Endothelial cell of umbilical vein (primary cell): ENCODE measurements at regions not wholly inside any gene's neighbourhood (a gene's known extent, or its start where the extent isn't known, plus 50 kb on each side); places are given as distances from the start of the nearest gene placed in this dataset.

Source experiments
- BruUV-seq: library from RNA; stranded (reverse); fragments of 400-500 nt; replicated peaks from 2 replicates; lab custom pipeline; 2021; lab: Mats Ljungman, UMichigan
- CTCF ChIA-PET: fragments of 300-600, 350-600 bp; sonication (Branson Sonifier 250); formaldehyde crosslinking; loops from one replicate; lab custom pipeline; 2021; ENCODE audit warnings: antibody characterized with exemption, inconsistent platforms; lab: Charles Lee
- POLR2A ChIA-PET: fragments of 300-600, 350-600 bp; sonication (Branson Sonifier 250); formaldehyde crosslinking; loops from one replicate; lab custom pipeline; 2021; ENCODE audit warnings: antibody characterized with exemption, inconsistent platforms; lab: Charles Lee
- DNase-seq: peaks from one replicate; pipeline ENCODE4 v3.0.0-alpha.2; 2011; ENCODE audit warnings: low read depth, low spot score
- FAIRE-seq: peaks from 2 replicates; lab custom pipeline; 2011; peaks lifted over from hg19 to GRCh38; lab: Jason Lieb, UNC
- H2AFZ ChIP-seq: 2 replicates; pipeline ENCODE4 v1.6.0; 2012; ENCODE audit warnings: low read depth, low read length, control low read depth, inconsistent platforms
- H3K27ac ChIP-seq: 2 replicates; pipeline ENCODE4 v1.5.1; 2011; ENCODE audit warnings: low read depth, mild to moderate bottlenecking, control low read depth, low read length, moderate library complexity; ENCODE audit not compliant: insufficient read depth
- H3K27me3 ChIP-seq, 2 experiments: 2 replicates each; pipeline versions ENCODE4 v1.6.0 to v1.6.1; 2011; ENCODE audit warnings: low read length in 2 of 2, mixed read lengths in 1 of 2; ENCODE audit not compliant: control insufficient read depth in 2 of 2, insufficient read depth in 2 of 2
- H3K36me3 ChIP-seq, 2 experiments: 2 replicates in 1 of 2; 3 replicates in 1 of 2; pipeline ENCODE4 v1.5.1; 2011; ENCODE audit warnings: low read length in 2 of 2, mild to moderate bottlenecking in 1 of 2, moderate library complexity in 1 of 2; ENCODE audit not compliant: control insufficient read depth in 2 of 2, insufficient read depth in 2 of 2; ENCODE audit errors: extremely low read depth in 1 of 2
- H3K4me1 ChIP-seq: 3 replicates; pipeline ENCODE4 v1.5.1; 2011; ENCODE audit warnings: mild to moderate bottlenecking, low read length; ENCODE audit not compliant: control insufficient read depth, insufficient read depth; ENCODE audit errors: extremely low read depth
- H3K4me2 ChIP-seq: 2 replicates; pipeline ENCODE4 v1.6.1; 2011; ENCODE audit warnings: low read length, control low read depth, mixed read lengths; ENCODE audit not compliant: insufficient read depth
- H3K4me3 ChIP-seq, 3 experiments: fragments of 200-600 bp in 1 of 3; sonication (generic), shearing (Covaris generic) in 1 of 3; replicated peaks in 1 of 3; 2 replicates each; pipeline ENCODE4 v1.5.1; 2011 to 2016; ENCODE audit warnings: control low read depth in 3 of 3, low read length in 3 of 3, mild to moderate bottlenecking in 2 of 3, inconsistent platforms in 1 of 3, low read depth in 1 of 3, moderate library complexity in 1 of 3; ENCODE audit not compliant: insufficient read depth in 1 of 3
- H3K79me2 ChIP-seq: 2 replicates; pipeline ENCODE4 v1.6.0; 2012; ENCODE audit warnings: low read length, inconsistent platforms; ENCODE audit not compliant: control insufficient read depth, insufficient read depth
- H3K9ac ChIP-seq: replicated peaks from 2 replicates; pipeline ENCODE3; 2011; ENCODE audit warnings: low read length, control low read depth; ENCODE audit not compliant: insufficient read depth; ENCODE audit errors: extremely low read depth
- H3K9me1 ChIP-seq: replicated peaks from 3 replicates; pipeline ENCODE4 v1.6.0; 2011; ENCODE audit warnings: mild to moderate bottlenecking, low read length; ENCODE audit not compliant: control insufficient read depth, insufficient read depth; ENCODE audit errors: extremely low read depth
- H3K9me3 ChIP-seq: replicated peaks from 2 replicates; pipeline ENCODE4 v1.5.1; 2012; ENCODE audit warnings: low read length, inconsistent platforms; ENCODE audit not compliant: control insufficient read depth, insufficient read depth
- H4K20me1 ChIP-seq: replicated peaks from 2 replicates; pipeline ENCODE3; 2011; ENCODE audit warnings: mild to moderate bottlenecking, low read length; ENCODE audit not compliant: control insufficient read depth, insufficient read depth; ENCODE audit errors: extremely low read depth
- CTCF ChIP-seq, 2 donors: IDR thresholded peaks; 1 replicate in 1 of 2; 2 replicates in 1 of 2; pipeline ENCODE4 v1.5.1; 2011; ENCODE audit warnings: low read length in 2 of 2, mild to moderate bottlenecking in 2 of 2, moderate library complexity in 2 of 2, control low read depth in 1 of 2, inconsistent platforms in 1 of 2, low read depth in 1 of 2; ENCODE audit not compliant: insufficient read depth in 1 of 2; ENCODE audit errors: extremely low read depth in 1 of 2
- EZH2 ChIP-seq: IDR thresholded peaks from 2 replicates; pipeline ENCODE4 v1.6.1; 2012; ENCODE audit warnings: borderline replicate concordance, low read depth, mild to moderate bottlenecking, moderate library complexity, low read length, inconsistent platforms; ENCODE audit not compliant: severe bottlenecking
- FOS ChIP-seq: IDR thresholded peaks from 2 replicates; pipeline ENCODE4 v1.6.1; 2011; ENCODE audit warnings: mild to moderate bottlenecking, low read length, moderate library complexity, borderline replicate concordance; ENCODE audit not compliant: insufficient read depth
- GATA2 ChIP-seq: IDR thresholded peaks from 2 replicates; pipeline ENCODE4 v1.7.0; 2011; ENCODE audit warnings: low read depth, mild to moderate bottlenecking, moderate library complexity, mixed read lengths, low read length; ENCODE audit not compliant: insufficient read length, insufficient read depth
- JUN ChIP-seq: IDR thresholded peaks from 2 replicates; pipeline ENCODE4 v1.6.1; 2011; ENCODE audit warnings: borderline replicate concordance, low read depth; ENCODE audit not compliant: insufficient read length, insufficient read depth
- MAX ChIP-seq: IDR thresholded peaks from 2 replicates; pipeline ENCODE4 v1.6.1; 2011; ENCODE audit not compliant: insufficient read depth, insufficient read length
- MYC ChIP-seq: IDR thresholded peaks from one replicate; pipeline ENCODE4 v1.6.1; 2011; ENCODE audit warnings: mild to moderate bottlenecking, low read depth, low read length
- POLR2A ChIP-seq: IDR thresholded peaks from 2 replicates; pipeline ENCODE4 v1.6.1; 2012; ENCODE audit warnings: low read depth, mild to moderate bottlenecking, control low read depth, low read length
- POLR2AphosphoS5 ChIP-seq: IDR thresholded peaks from 2 replicates; pipeline ENCODE4 v1.6.1; 2012; ENCODE audit warnings: low read depth, mild to moderate bottlenecking, control low read depth, low read length, moderate library complexity; ENCODE audit not compliant: insufficient read depth
- dilution Hi-C: fragments of 300-500 bp; cut with MboI; formaldehyde crosslinking; loops from one replicate; pipeline ENCODE4 v1.15.0; 2019; ENCODE audit warnings: low sequenced_read_pairs; ENCODE audit not compliant: extremely low pct_ligation_motif_present
- intact Hi-C: fragments of 100-400 bp; cut with micrococcal nuclease; formaldehyde crosslinking; loops from one replicate; pipeline ENCODE4 v1.10.0; 2022

- Histone ChIP-seq H3K4me1 (no peaks in the 10 kb centered on the region), H3K36me3 (no peaks in the 10 kb centered on the region), H3K4me2 (no peak overlapping the region), H3K9ac (no peak overlapping the region), H3K9me3 (no peaks in the 10 kb centered on the region), H3K27ac (no peak overlapping the region), H3K4me3 (no peak overlapping the region), H3K9me1 (no peaks in the 10 kb centered on the region), H3K79me2 (no peaks in the 10 kb centered on the region), H2AFZ (no peak overlapping the region), H3K27me3 (no peaks in the 10 kb centered on the region), H4K20me1 (no peaks in the 10 kb centered on the region)
- FAIRE-seq (no peak), DNase-seq (no peak)
- POLR2A ChIA-PET: no interaction called here
- dilution Hi-C loops: no loop called here
- intact Hi-C loops: no loop called here
- CTCF ChIA-PET: interaction anchor here (1.2 kb wide), 1 partner anchor 20 kb away, joined by 3 read pairs; no protein-coding TSS in a partner anchor
- BruUV-seq: no TSS peak
- no peak for TF ChIP-seq MYC
- TF ChIP-seq POLR2AphosphoS5: no peak
- no peak for TF ChIP-seq EZH2
- no peak for TF ChIP-seq FOS
- TF ChIP-seq GATA2: no peak
- TF ChIP-seq POLR2A: no peak
- TF ChIP-seq MAX: no peak
- no peak for TF ChIP-seq CTCF (IDR thresholded peaks at IDR 0.05; ENCODE audit: extremely low read depth in 1 of 2, insufficient read depth in 1 of 2, low read depth in 1 of 2, low read length in 2 of 2)
- TF ChIP-seq JUN: no peak
Observed at GRCh38 chr3:191889106-191889505, 428.1 kb downstream of the PYDC2 start.
